Esophagus muscularis mucosa (tissue), 4 donors: ENCODE measurements at regions not wholly inside any gene's neighbourhood (a gene's known extent, or its start where the extent isn't known, plus 50 kb on each side); places are given as distances from the start of the nearest gene placed in this dataset.

Experiments used
- EP300 ChIP-seq: sonication (generic); formaldehyde crosslinking; IDR thresholded peaks from one replicate; pipeline ENCODE4 v1.6.1; 2017; ENCODE audit warnings: antibody characterized with exemption
- POLR2A ChIP-seq: fragments of 450-650 bp; IDR thresholded peaks from one replicate; pipeline ENCODE4 v1.6.1; 2017; ENCODE audit warnings: antibody characterized with exemption, moderate library complexity, mild to moderate bottlenecking, low read depth
- TF ChIP-seq, protein P1 (sequence below), 3 experiments: fragments of 200-600 bp in 2 of 3; fragments of 450-650 bp in 1 of 3; sonication (generic) in 2 of 3; IDR thresholded peaks; one replicate each; pipeline ENCODE4 v1.5.1; 2017 to 2019; ENCODE audit warnings: antibody characterized with exemption in 3 of 3, mild to moderate bottlenecking in 2 of 3, moderate library complexity in 1 of 3

DNA sequence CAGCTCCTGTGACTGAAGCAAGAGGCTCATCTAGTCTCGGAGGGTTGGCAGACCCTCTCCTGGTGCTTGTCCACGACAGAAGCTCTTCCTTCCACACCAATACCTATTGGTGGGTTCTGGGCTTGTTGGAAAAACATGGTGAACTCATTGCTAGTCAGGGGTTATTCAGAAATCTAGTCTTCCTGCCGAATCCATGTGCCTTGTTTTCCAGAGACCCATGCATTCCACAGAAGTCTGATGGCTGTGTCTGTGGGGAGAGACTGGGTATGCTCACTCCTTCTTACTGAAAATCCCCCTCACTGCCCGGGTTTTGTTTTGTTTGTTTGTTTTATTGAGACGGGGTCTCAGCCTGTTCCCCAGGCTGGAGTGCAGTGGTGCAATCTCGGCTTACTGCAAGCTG lies 138.3 kb downstream of the DNAJB6 start:
- TF ChIP-seq, protein P1, sequence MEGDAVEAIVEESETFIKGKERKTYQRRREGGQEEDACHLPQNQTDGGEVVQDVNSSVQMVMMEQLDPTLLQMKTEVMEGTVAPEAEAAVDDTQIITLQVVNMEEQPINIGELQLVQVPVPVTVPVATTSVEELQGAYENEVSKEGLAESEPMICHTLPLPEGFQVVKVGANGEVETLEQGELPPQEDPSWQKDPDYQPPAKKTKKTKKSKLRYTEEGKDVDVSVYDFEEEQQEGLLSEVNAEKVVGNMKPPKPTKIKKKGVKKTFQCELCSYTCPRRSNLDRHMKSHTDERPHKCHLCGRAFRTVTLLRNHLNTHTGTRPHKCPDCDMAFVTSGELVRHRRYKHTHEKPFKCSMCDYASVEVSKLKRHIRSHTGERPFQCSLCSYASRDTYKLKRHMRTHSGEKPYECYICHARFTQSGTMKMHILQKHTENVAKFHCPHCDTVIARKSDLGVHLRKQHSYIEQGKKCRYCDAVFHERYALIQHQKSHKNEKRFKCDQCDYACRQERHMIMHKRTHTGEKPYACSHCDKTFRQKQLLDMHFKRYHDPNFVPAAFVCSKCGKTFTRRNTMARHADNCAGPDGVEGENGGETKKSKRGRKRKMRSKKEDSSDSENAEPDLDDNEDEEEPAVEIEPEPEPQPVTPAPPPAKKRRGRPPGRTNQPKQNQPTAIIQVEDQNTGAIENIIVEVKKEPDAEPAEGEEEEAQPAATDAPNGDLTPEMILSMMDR (IDR thresholded peaks at IDR 0.05), result no peak
- TF ChIP-seq POLR2A (no peak), EP300 (no peak)
